Smooth muscle cell (in vitro differentiated cells): ENCODE measurements at regions not wholly inside any gene's neighbourhood (a gene's known extent, or its start where the extent isn't known, plus 50 kb on each side); places are given as distances from the start of the nearest gene placed in this dataset.
"Not testable (repeated sequence)": the region's sequence is repeated elsewhere in the genome, so short reads cannot be mapped to it uniquely, and the experiment has no call there.

Experiments
- DNase-seq: peaks from one replicate; lab custom pipeline; 2025; ENCODE audit not compliant: unreplicated experiment; lab: John Stamatoyannopoulos, UW
- H2AFZ ChIP-seq: fragments of 200-600 bp; sonication (generic); 2 replicates; pipeline ENCODE4 v1.6.0; 2016; ENCODE audit warnings: antibody characterized with exemption, low read depth, mild to moderate bottlenecking
- H3F3A ChIP-seq: fragments of 200-600 bp; sonication (generic); 2 replicates; pipeline ENCODE4 v1.6.0; 2017; ENCODE audit warnings: antibody characterized with exemption, low read depth
- H3K27ac ChIP-seq: fragments of 200-600 bp; sonication (generic); 2 replicates; pipeline ENCODE4 v1.5.1; 2016; ENCODE audit warnings: low read depth, mild to moderate bottlenecking
- H3K27me3 ChIP-seq: fragments of 200-600 bp; sonication (generic); 2 replicates; pipeline ENCODE4 v1.6.1; 2016; ENCODE audit warnings: low read depth, mild to moderate bottlenecking
- H3K36me3 ChIP-seq: fragments of 200-600 bp; sonication (generic); 2 replicates; pipeline ENCODE4 v1.5.1; 2016; ENCODE audit warnings: low read depth
- H3K4me1 ChIP-seq: fragments of 200-600 bp; sonication (generic); 2 replicates; pipeline ENCODE4 v1.5.1; 2016; ENCODE audit warnings: low read depth
- H3K4me2 ChIP-seq: fragments of 200-600 bp; sonication (generic); 2 replicates; pipeline ENCODE4 v1.6.0; 2016; ENCODE audit warnings: mild to moderate bottlenecking
- H3K4me3 ChIP-seq: fragments of 200-600 bp; sonication (generic); 2 replicates; pipeline ENCODE4 v1.5.1; 2016; ENCODE audit warnings: mild to moderate bottlenecking
- H3K79me2 ChIP-seq: fragments of 200-600 bp; sonication (generic); 2 replicates; pipeline ENCODE4 v1.6.0; 2016; ENCODE audit warnings: low read depth, mild to moderate bottlenecking
- H3K9ac ChIP-seq: fragments of 200-600 bp; sonication (generic); 2 replicates; pipeline ENCODE4 v1.6.0; 2016; ENCODE audit warnings: low read depth
- H3K9me3 ChIP-seq: fragments of 200-600 bp; sonication (generic); replicated peaks from 2 replicates; pipeline ENCODE4 v1.5.1; 2016; ENCODE audit warnings: low read depth
- H4K20me1 ChIP-seq: fragments of 200-600 bp; sonication (generic); 2 replicates; pipeline ENCODE4 v1.6.0; 2016; ENCODE audit warnings: low read depth
- WGBS: methylation state at CpG from one replicate; pipeline ENCODE4 v1.1.7; 2016; ENCODE audit warnings: low lambda C conversion rate; 5-methylcytosine and 5-hydroxymethylcytosine counted together
- TF ChIP-seq, protein P1 (sequence below): fragments of 200-600 bp; sonication (generic); IDR thresholded peaks from 2 replicates; pipeline ENCODE4 v1.5.1; 2017; ENCODE audit warnings: borderline replicate concordance, mild to moderate bottlenecking, antibody characterized with exemption; ENCODE audit not compliant: insufficient read depth, poor library complexity, severe bottlenecking

DNA sequence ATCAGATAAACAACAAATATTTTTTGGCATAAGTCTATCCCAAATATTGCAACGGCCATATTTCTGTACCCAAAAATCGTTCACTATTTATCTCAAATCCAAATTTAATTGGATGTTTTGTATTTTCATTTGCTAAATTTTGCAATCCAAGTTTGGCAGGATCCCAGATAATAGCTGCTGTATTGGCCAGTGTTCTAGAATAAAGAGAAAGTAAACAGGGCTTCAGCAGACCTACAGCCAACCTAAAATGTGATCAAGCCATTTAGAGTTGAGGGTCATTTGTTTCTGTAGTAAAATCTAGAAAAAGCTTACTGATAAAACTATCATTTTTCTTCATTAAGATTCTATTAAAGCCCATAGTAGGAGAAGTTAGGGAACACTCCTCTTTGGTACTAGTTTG, 506.6 kb upstream of the PTBP2 start:
- TF ChIP-seq, protein P1, sequence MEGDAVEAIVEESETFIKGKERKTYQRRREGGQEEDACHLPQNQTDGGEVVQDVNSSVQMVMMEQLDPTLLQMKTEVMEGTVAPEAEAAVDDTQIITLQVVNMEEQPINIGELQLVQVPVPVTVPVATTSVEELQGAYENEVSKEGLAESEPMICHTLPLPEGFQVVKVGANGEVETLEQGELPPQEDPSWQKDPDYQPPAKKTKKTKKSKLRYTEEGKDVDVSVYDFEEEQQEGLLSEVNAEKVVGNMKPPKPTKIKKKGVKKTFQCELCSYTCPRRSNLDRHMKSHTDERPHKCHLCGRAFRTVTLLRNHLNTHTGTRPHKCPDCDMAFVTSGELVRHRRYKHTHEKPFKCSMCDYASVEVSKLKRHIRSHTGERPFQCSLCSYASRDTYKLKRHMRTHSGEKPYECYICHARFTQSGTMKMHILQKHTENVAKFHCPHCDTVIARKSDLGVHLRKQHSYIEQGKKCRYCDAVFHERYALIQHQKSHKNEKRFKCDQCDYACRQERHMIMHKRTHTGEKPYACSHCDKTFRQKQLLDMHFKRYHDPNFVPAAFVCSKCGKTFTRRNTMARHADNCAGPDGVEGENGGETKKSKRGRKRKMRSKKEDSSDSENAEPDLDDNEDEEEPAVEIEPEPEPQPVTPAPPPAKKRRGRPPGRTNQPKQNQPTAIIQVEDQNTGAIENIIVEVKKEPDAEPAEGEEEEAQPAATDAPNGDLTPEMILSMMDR: no peak
- Histone ChIP-seq H3K27ac (no peak overlapping the region), H3K27me3 (no peaks in the 10 kb centered on the region), H2AFZ (no peak overlapping the region), H3K36me3 (no peaks in the 10 kb centered on the region), H3K79me2 (no peaks in the 10 kb centered on the region), H4K20me1 (no peaks in the 10 kb centered on the region), H3K4me1 (peaks cover 4% of the 10 kb centered on the region), H3K9me3 (no peaks in the 10 kb centered on the region), H3K4me3 (no peak overlapping the region), H3K9ac (no peak overlapping the region), H3K4me2 (no peak overlapping the region), H3F3A (no peaks in the 10 kb centered on the region)
- DNase-seq: no peak
- WGBS: 88% methylated on average over 2 of the region's 2 CpGs

DNA sequence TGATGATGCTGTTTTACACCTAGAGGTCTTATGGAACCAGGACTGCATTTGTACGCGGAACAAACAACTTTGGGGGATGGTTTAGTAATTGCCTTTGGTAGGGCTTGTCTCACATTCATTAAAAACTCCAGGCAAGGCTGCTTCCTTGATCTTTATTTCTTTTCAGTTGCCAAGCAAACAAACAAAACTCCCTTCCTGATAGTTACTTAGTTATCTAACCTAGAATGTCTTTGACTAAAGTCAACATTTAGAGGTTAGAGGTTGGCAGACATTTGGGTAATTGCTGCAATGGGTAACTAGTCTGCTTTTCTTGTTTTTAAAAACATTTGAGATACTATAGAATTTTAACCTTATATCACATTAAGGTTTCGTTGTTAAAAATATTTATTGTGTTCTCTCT, 500.9 kb upstream of the PTBP2 start:
- no peaks in the 10 kb centered on the region for H4K20me1 ChIP-seq
- DNase-seq: no peak
- H2AFZ ChIP-seq: no peak overlapping the region
- H3F3A ChIP-seq: no peaks in the 10 kb centered on the region
- no peak overlapping the region for H3K9ac ChIP-seq
- no peak overlapping the region for H3K4me2 ChIP-seq
- no peak overlapping the region for H3K27ac ChIP-seq
- TF ChIP-seq, protein P1: no peak
- no peaks in the 10 kb centered on the region for H3K4me1 ChIP-seq
- no peak overlapping the region for H3K4me3 ChIP-seq
- H3K79me2 ChIP-seq: no peaks in the 10 kb centered on the region
- WGBS: 93% methylated on average over 3 of the region's 3 CpGs
- no peaks in the 10 kb centered on the region for H3K27me3 ChIP-seq
- H3K36me3 ChIP-seq: no peaks in the 10 kb centered on the region
- no peaks in the 10 kb centered on the region for H3K9me3 ChIP-seq

DNA sequence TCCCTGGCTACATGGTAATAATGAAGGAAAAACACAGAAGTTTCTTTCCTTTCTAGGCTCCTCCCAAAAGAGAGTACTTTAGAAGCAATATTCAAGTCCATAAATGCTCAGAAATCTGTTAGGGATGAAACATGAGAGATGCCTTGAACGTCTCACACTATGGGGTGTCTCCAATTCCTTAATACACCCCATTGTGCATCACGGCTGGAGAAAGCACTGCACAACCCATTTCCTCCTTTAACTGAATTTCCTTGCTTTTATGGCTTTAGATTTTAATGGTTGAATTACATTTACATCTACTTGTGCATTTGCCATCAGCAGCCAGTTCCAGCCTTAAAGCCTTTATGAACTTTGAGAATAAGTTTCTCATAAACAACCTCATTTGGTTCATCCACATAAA, 498.9 kb upstream of the PTBP2 start:
- DNase-seq: no peak
- TF ChIP-seq, protein P1: no peak
- Histone ChIP-seq H3K4me3 (no peak overlapping the region), H3K27me3 (no peaks in the 10 kb centered on the region), H4K20me1 (no peaks in the 10 kb centered on the region), H3K9me3 (no peaks in the 10 kb centered on the region), H3K4me1 (no peaks in the 10 kb centered on the region), H3K36me3 (no peaks in the 10 kb centered on the region), H3K79me2 (no peaks in the 10 kb centered on the region), H3K9ac (no peak overlapping the region), H2AFZ (no peak overlapping the region), H3K4me2 (no peak overlapping the region), H3K27ac (no peak overlapping the region), H3F3A (no peaks in the 10 kb centered on the region)
- WGBS: 98% methylated on average over 2 of the region's 2 CpGs

DNA sequence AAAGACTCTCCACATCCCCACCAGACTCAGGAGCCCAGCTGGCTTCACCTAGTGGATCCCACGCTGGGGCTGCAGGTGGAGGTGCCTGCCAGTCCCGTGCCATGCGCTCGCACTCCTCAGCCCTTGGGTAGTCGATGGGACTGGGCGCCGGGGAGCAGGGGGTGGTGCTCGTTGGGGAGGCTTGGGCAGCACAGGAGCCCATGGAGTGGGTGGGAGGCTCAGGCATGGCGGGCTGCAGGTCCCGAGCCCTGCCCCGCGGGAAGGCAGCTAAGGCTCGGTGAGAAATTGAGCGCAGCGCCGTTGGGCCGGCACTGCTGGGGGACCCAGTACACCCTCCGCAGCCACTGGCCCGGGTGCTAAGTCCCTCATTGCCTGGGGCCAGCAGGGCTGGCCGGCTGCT, 497.4 kb upstream of the PTBP2 start:
- not testable (repeated sequence) for H4K20me1 ChIP-seq, H3K9me3 ChIP-seq, H3K27me3 ChIP-seq, H3K36me3 ChIP-seq, DNase-seq, H3F3A ChIP-seq, H3K27ac ChIP-seq, H2AFZ ChIP-seq, H3K4me3 ChIP-seq, H3K4me2 ChIP-seq, H3K9ac ChIP-seq, H3K4me1 ChIP-seq, H3K79me2 ChIP-seq
- 95% methylated on average over 15 of the region's 20 CpGs for WGBS
